Esophagus muscularis mucosa (tissue), 4 donors: ENCODE measurements at regions not wholly inside any gene's neighbourhood (a gene's known extent, or its start where the extent isn't known, plus 50 kb on each side); places are given as distances from the start of the nearest gene placed in this dataset.

ENCODE experiments used
- CTCF ChIP-seq, 3 experiments: fragments of 200-600 bp in 2 of 3; fragments of 450-650 bp in 1 of 3; sonication (generic) in 2 of 3; IDR thresholded peaks; one replicate each; pipeline ENCODE4 v1.5.1; 2017 to 2019; ENCODE audit warnings: antibody characterized with exemption in 3 of 3, mild to moderate bottlenecking in 2 of 3, moderate library complexity in 1 of 3
- EP300 ChIP-seq: sonication (generic); formaldehyde crosslinking; IDR thresholded peaks from one replicate; pipeline ENCODE4 v1.6.1; 2017; ENCODE audit warnings: antibody characterized with exemption
- POLR2A ChIP-seq: fragments of 450-650 bp; IDR thresholded peaks from one replicate; pipeline ENCODE4 v1.6.1; 2017; ENCODE audit warnings: antibody characterized with exemption, moderate library complexity, mild to moderate bottlenecking, low read depth
- POLR2AphosphoS5 ChIP-seq, 2 donors: sonication (generic); formaldehyde crosslinking; IDR thresholded peaks; one replicate each; pipeline ENCODE4 v1.6.1; 2017; ENCODE audit warnings: antibody characterized with exemption in 2 of 2

- TF ChIP-seq EP300 = no peak
- no peak for TF ChIP-seq POLR2AphosphoS5 (IDR thresholded peaks at IDR 0.05)
- TF ChIP-seq POLR2A = no peak
- no peak for TF ChIP-seq CTCF (IDR thresholded peaks at IDR 0.05)
Observed at GRCh38 chr6:105452924-105453756, 50.3 kb upstream of the PREP start.
